Thyroid gland (tissue), 4 donors: ENCODE measurements at regions not wholly inside any gene's neighbourhood (a gene's known extent, or its start where the extent isn't known, plus 50 kb on each side); places are given as distances from the start of the nearest gene placed in this dataset.

ENCODE experiments used
- DNase-seq, 2 donors: peaks; one replicate each; pipeline ENCODE4 v3.0.0-alpha.2; 2019
- H3K27ac ChIP-seq, 3 donors: fragments of 200-600 bp; sonication (generic); 1 replicate in 2 of 3; 2 replicates in 1 of 3; pipeline ENCODE4 v1.5.1; 2016 to 2019; ENCODE audit warnings: mild to moderate bottlenecking in 1 of 3, moderate library complexity in 1 of 3
- H3K27me3 ChIP-seq: fragments of 200-600 bp; sonication (generic); one replicate; pipeline ENCODE4 v1.5.1; 2019
- H3K36me3 ChIP-seq, 2 donors: fragments of 200-600 bp; sonication (generic); one replicate each; pipeline ENCODE4 v1.5.1; 2016 to 2019
- H3K4me1 ChIP-seq, 2 donors: fragments of 200-600 bp; sonication (generic); one replicate each; pipeline ENCODE4 v1.5.1; 2017 to 2019
- H3K4me3 ChIP-seq, 3 donors: fragments of 200-600 bp; sonication (generic); replicated peaks in 1 of 3; 1 replicate in 2 of 3; 2 replicates in 1 of 3; pipeline ENCODE4 v1.5.1; 2016; ENCODE audit warnings: mild to moderate bottlenecking in 1 of 3
- H3K9me3 ChIP-seq: fragments of 200-600 bp; sonication (generic); one replicate; pipeline ENCODE4 v1.5.1; 2017
- CTCF ChIP-seq, 6 experiments: fragments of 200-600 bp in 3 of 6; fragments of 450-650 bp in 3 of 6; sonication (generic) in 3 of 6; IDR thresholded peaks; one replicate each; pipeline ENCODE4 v1.5.1; 2016 to 2019; ENCODE audit warnings: antibody characterized with exemption in 6 of 6, mild to moderate bottlenecking in 2 of 6, inconsistent platforms in 1 of 6, moderate library complexity in 1 of 6
- POLR2A ChIP-seq, 2 donors: fragments of 450-650 bp; IDR thresholded peaks; one replicate each; pipeline ENCODE4 v1.6.1; 2017; ENCODE audit warnings: antibody characterized with exemption in 2 of 2, mild to moderate bottlenecking in 2 of 2, moderate library complexity in 1 of 2
- WGBS, 2 donors: methylation state at CpG; one replicate each; pipeline ENCODE4 v1.1.5; 2017; 5-methylcytosine and 5-hydroxymethylcytosine counted together
- intact Hi-C: fragments of 100-400 bp; cut with DNase I; formaldehyde crosslinking; loops from one replicate; pipeline ENCODE4 v1.15.1; 2023

DNA sequence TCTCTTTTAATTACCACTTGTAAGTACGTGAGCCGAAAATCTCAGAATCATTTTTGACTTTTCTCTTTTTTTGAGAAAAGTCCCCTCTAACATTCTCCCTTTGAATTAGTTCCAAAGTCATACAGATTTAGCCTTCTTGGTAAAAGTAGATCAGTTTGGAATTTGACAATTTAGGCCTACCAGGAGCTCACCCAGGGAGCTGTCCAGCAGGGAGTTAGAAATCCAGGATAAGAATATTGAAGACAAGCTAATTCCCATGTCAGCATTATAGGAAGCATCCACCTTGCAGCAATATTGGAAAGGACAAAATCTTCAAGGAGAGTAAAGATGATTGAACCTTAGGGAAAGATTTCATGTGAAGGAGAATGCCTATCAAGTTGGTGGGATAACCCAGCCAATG lies 352.2 kb upstream of the CPEB2 start:
- TF ChIP-seq POLR2A (IDR thresholded peaks at IDR 0.05) (no peak), CTCF (IDR thresholded peaks at IDR 0.05) (no peak)
- H3K9me3 ChIP-seq = no peaks in the 10 kb centered on the region
- H3K27ac ChIP-seq = no peak overlapping the region
- intact Hi-C loops = no loop called here
- no peaks in the 10 kb centered on the region for H3K4me1 ChIP-seq
- no peaks in the 10 kb centered on the region for H3K27me3 ChIP-seq
- no peaks in the 10 kb centered on the region for H3K36me3 ChIP-seq
- no peak for DNase-seq
- no peak overlapping the region for H3K4me3 ChIP-seq
- 94 to 96% methylated on average over 2 of the region's 2 CpGs for WGBS, 2 donors

- Histone ChIP-seq H3K27ac (no peak overlapping the region), H3K9me3 (no peaks in the 10 kb centered on the region), H3K27me3 (no peaks in the 10 kb centered on the region), H3K4me3 (no peak overlapping the region), H3K36me3 (no peaks in the 10 kb centered on the region), H3K4me1 (no peaks in the 10 kb centered on the region)
- TF ChIP-seq CTCF (IDR thresholded peaks at IDR 0.05) (no peak), POLR2A (IDR thresholded peaks at IDR 0.05) (no peak)
- WGBS, 2 donors = 62 to 66% methylated on average over 2 of the region's 2 CpGs
- intact Hi-C loops = no loop called here
- no peak for DNase-seq
These were observed 349.8 kb upstream of the CPEB2 start for GRCh38 chr4:14652522-14652921.

DNA sequence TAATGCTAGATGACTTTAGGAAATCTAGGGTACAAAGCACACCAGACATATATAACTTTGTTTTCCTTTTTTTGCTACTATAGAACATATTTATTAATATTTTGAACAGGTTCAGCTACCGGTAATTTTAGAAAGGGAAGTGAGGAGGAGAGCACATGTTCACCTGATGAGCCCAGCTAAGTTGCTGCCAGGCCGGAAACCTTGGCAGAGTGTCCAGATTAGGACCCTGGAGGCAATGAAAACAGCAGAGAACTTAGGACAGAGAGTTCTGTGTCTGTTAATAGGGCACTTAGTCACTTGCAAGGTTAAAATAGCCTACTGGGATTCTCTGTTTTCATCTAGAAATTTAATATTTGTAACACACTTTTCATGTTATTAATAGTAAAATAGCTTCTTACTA lies 348.9 kb upstream of the CPEB2 start:
- Histone ChIP-seq H3K36me3 (no peaks in the 10 kb centered on the region), H3K27ac (no peak overlapping the region), H3K9me3 (no peaks in the 10 kb centered on the region), H3K4me1 (no peaks in the 10 kb centered on the region), H3K27me3 (no peaks in the 10 kb centered on the region), H3K4me3 (no peak overlapping the region)
- WGBS, 2 donors = 85 to 87% methylated on average over 2 of the region's 2 CpGs
- TF ChIP-seq CTCF (IDR thresholded peaks at IDR 0.05) (no peak), POLR2A (IDR thresholded peaks at IDR 0.05) (no peak)
- DNase-seq = no peak
- intact Hi-C loops = no loop called here

GRCh38 chr4:14659286-14659685 lies 343.0 kb upstream of the CPEB2 start:
- 81 to 87% methylated on average over 5 of the region's 5 CpGs for WGBS, 2 donors
- Histone ChIP-seq H3K27ac (no peak overlapping the region), H3K36me3 (no peaks in the 10 kb centered on the region), H3K27me3 (no peaks in the 10 kb centered on the region), H3K4me3 (no peak overlapping the region), H3K4me1 (no peaks in the 10 kb centered on the region), H3K9me3 (no peaks in the 10 kb centered on the region)
- TF ChIP-seq POLR2A (IDR thresholded peaks at IDR 0.05) (no peak), CTCF (IDR thresholded peaks at IDR 0.05) (no peak)
- intact Hi-C loops = no loop called here
- DNase-seq = no peak

GRCh38 chr4:14667624-14668151 lies 334.6 kb upstream of the CPEB2 start:
- Histone ChIP-seq H3K36me3 (no peaks in the 10 kb centered on the region), H3K9me3 (no peaks in the 10 kb centered on the region), H3K27ac (no peak overlapping the region), H3K4me3 (no peak overlapping the region), H3K27me3 (no peaks in the 10 kb centered on the region), H3K4me1 (no peaks in the 10 kb centered on the region)
- DNase-seq = no peak
- 67 to 73% methylated on average over 2 of the region's 2 CpGs for WGBS, 2 donors
- intact Hi-C loops = no loop called here
- TF ChIP-seq CTCF (IDR thresholded peaks at IDR 0.05) (no peak), POLR2A (IDR thresholded peaks at IDR 0.05) (no peak)
